GM18505 (cell line): ENCODE measurements at regions not wholly inside any gene's neighbourhood (a gene's known extent, or its start where the extent isn't known, plus 50 kb on each side); places are given as distances from the start of the nearest gene placed in this dataset.

Experiments
- ATAC-seq: cut with Tn5 transposase; IDR thresholded peaks from one replicate; pipeline ENCODE4 v1.9.1; 2021; ENCODE audit not compliant: unreplicated experiment
- POLR2A ChIP-seq: IDR thresholded peaks from 4 replicates; pipeline ENCODE4 v1.6.1; 2011; ENCODE audit warnings: borderline replicate concordance; ENCODE audit not compliant: insufficient read depth, insufficient read length; ENCODE audit errors: extremely low read depth

DNA sequence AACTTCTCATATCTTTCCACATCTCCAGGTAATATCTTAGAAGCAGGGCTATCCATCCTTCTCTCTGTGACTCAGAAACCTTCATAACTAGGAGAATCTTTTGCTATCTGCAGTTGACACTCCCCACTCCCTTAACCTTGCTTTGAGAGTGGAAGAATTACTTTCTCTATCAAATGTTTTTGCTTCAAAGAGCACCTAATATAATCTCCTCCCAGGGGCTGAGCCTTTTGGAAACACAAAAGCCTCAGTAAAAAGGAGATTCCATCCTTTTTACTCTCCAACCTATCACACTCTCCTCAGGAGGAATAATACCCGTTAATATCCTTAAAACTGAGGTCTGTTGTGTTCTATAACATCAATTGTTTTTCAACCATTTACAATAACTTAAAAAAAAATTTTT lies 94.9 kb upstream of the DNAJC10 start:
- ATAC-seq = no peak
- no peak for TF ChIP-seq POLR2A

DNA sequence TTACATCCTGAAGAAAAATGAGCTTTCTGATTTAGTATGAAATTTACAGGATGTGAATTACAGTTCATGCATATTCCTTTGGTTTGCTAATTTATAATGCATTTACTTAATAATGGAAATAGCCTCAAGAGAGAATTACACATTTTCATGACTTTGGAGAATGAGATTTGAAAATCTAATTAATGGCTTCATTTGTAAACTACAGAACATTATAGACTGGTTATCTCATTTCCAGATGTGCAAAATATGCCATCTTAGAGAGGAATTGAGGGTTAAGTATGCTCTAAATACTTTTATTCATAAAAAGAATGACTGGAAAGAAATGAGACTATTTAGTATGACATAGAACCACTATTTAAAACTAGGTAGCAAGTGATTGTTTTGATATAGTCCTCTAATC lies 94.2 kb upstream of the DNAJC10 start:
- no peak for ATAC-seq
- TF ChIP-seq POLR2A = no peak

DNA sequence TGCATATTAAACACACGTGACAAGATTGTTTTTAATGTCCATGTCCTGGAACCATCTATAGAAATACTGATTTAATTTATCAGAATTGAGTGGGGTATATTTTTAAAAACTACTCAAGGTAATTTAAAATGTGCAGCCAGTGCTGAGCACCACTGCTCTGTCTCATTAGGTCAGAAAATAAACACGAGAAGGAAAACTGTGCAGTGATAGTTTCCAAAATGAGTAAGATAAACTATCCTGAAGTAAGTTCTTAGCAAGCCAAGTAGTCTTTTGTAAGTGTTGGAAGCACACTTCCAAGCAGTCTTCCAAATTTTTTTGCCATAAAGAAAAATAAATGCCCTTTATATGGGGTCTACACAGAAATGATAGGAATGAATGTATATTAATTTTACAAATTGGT lies 93.8 kb upstream of the DNAJC10 start:
- no peak for ATAC-seq
- TF ChIP-seq POLR2A = no peak

DNA sequence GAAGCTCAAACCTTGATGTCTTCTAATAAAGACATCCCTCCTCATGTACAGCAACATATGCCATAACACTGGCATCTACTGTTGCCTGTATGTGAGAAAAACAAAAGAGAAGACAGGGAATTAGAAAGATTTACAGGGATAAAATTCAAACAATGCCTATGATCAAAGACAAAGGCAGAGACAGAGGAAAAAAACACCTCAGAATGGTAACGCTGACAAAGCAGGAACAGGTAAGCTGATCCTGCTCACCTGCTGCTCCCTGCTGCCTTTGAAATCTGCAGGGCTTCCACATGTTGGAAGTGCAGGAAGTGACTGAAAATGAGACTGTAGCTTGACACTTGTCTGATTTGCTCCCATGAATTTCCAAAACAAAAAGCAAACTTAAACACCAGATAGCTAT lies 90.2 kb upstream of the DNAJC10 start:
- TF ChIP-seq POLR2A = no peak
- no peak for ATAC-seq

DNA sequence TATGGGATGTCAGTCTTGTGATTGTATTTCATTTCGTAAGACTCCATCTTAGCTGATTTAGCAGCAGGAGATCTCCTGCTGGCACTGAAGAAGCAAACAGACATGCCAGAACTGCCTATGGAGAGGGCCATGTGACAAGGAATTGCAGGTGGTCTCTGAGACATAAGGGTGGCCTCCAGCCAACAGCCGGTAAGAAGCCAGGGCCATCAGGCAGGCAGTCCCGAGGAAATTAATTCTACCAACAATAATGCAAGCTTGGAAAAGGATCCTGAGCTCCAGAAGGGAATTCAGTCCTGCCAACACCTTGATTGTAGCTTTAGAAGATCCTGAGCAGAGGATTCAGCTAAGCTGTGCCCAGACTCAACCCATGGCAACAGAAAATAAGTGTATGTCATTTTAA lies 87.1 kb upstream of the DNAJC10 start:
- no peak for ATAC-seq

DNA sequence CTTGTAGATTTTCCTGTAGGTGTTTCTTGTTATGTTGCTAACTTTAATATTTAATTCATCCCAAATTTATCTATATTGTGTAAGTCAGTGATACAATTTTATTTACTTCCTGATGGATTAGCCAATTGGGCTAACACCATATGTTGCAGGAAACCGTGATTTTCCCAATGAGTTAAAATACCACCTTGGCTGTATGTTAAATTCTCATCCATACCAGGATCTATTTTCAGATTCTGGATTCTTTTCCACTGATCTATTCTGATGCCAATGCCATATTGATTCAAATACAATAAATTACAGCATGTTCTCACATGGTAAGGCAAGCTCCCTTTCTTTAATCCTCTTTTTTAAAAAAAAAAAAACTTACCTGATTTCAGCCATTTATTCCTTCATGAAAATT lies 85.8 kb upstream of the DNAJC10 start:
- TF ChIP-seq POLR2A = no peak
- no peak for ATAC-seq

More for the DNA sequence above, 87.1 kb upstream of the DNAJC10 start:
- TF ChIP-seq POLR2A = no peak

DNA sequence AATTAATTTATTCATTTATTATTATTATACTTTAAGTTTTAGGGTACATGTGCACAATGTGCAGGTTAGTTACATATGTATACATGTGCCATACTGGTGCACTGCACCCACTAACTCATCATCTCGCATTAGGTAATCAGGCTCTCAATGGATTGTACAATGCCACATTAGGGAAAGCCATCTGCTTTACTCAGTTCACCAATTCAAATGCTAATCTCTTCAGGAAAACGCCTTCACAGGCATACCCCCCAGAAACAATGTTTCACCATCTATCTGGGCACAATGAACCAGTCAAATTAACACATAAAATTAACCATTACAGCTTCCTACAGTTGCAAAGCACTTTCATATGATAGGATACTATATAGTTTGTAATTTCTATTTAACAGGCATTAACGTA lies 84.8 kb upstream of the DNAJC10 start:
- no peak for TF ChIP-seq POLR2A
- ATAC-seq = no peak

DNA sequence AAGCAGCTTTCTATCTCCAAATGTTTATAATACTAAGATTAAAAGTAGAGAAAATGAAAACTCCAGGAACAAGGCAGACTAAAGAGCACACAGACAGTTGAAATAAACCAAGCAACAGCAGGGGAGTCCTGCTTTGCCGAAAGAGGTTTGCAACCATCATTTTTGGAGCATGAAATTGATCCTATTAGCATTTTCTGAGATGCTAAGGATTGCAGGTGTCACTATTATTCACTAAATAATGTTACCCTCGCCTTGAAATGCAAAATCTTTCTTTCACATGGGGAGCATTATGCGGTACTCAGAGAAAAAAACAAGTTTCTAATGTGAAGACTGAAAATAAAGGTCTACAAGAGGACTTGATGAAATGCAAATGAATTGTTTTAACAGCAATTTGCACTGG lies 81.7 kb upstream of the DNAJC10 start:
- ATAC-seq = no peak
- TF ChIP-seq POLR2A = no peak

DNA sequence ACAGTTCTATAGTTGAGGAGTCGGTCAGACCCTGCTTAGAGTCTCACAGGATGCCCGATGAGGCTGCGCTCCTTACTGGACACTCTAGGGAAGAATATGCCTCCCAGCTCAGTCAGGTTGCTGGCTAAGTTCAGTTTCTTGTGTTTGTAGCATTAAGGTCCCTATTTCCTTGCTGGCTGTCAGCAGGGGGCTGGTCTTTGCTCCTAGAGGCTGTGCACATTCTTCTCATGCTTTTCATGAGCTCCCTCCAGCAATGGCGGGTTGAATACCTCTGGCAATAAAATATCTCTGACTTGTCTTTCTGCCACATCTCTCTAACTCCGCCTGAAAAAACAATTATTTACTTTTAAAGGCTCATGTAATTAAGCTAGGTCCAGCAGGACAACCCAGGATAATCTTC lies 79.4 kb upstream of the DNAJC10 start:
- no peak for TF ChIP-seq POLR2A
- no peak for ATAC-seq

DNA sequence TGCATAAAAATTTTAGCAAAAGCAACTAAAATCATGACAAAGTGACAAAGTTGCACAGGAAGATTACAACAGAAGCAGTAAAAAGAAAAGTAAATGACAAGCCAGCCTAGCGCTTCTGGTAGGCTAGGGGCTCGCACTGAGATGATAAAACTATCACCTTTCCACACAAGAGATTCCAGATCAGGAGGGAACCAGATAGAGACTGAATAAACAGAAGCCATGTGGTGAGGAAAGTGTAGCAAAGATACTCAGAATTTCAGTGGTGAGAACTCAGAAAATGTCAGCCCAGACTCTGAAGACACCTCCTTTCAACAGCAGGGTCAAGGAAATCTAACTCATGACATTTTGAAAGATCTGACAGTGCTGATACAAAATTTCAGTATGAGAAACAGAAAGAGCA lies 77.4 kb upstream of the DNAJC10 start:
- no peak for TF ChIP-seq POLR2A
- no peak for ATAC-seq

DNA sequence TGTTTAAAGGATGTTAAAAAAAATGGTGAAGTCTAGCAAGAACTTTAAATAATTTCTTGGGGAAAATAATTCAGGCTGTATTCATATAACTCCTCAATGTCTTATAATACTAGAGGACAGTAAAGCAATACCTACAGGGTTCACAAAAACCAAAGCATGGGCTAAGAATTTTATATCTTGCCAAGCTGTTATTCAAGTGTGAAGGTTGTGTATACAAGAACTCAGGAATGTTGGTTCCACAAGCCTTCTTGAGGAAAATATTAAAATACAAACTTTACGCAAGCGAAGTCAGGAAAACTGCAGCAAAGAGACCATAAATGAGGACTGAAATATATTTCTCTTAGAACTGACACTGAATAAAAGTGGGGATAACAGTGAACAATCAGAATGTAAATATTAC lies 76.1 kb upstream of the DNAJC10 start:
- no peak for ATAC-seq
- no peak for TF ChIP-seq POLR2A

DNA sequence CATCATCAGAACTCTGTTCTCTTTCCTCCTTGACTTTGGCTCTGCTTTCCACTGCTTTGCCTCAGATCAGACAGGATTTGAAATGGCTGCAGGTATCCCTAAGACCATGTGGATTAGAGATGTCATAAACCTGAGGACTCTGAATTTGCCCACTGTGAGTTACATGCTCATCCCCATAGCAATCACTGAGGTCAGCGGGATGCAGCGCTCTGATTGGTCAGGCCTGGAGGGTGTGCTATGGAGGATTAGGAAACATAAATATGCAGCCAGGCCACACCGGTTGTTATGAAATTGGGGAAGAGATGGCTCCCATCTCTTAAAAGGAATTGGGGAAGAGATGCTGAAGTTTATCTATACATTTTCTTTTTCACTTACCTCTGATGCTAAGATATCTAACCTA lies 73.7 kb upstream of the DNAJC10 start:
- no peak for TF ChIP-seq POLR2A
- peak; percentile 100 for ATAC-seq

DNA sequence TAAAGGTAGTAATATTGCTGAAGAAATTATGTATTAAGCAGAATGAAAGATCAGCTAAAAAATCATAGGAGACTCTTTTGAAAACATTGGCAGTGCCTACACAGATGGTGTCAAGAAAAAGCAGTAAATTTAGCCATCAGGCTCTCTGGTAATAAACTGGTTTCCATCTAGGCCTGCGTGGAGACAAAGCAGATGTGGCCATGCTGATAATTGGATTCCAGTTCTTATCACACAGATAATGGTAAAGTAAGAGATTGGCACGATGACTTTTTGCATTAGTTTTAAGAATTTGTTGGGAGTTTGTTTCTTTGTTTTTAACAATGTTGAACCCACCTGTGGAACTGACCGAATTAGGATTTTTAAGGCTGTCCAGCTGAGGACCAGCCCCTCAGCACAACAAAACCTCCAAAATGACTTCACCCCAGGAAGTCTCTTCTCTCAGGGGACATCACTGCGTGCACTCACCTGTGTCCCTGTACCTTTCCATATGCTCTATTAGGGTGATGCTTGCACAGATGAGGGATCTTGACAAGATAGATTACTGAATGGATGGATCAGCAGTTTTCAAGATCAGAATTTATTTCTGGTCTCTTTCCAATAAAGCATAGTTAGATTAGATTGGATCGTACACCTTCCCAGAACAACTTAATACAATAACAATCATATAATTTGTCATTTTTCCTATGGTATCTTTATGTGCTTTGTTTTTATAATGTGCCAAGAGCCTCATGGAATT lies 69.1 kb upstream of the DNAJC10 start:
- ATAC-seq = no peak

DNA sequence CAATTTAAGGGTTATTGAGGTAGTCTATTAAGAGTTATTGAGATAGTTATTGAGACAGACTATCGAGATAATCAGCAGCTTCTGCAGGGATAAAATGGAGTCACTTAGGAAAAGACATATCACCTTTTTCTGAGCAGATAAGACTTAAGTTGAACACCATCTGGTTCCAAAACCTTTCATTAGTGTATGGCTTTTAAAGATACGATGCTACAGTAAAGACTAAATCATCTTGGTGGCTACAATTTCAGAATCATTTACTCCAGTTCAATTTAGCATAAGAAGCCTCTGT lies 68.6 kb upstream of the DNAJC10 start:
- ATAC-seq = no peak
- TF ChIP-seq POLR2A = no peak

More for the DNA sequence above, 69.1 kb upstream of the DNAJC10 start:
- no peak for TF ChIP-seq POLR2A

DNA sequence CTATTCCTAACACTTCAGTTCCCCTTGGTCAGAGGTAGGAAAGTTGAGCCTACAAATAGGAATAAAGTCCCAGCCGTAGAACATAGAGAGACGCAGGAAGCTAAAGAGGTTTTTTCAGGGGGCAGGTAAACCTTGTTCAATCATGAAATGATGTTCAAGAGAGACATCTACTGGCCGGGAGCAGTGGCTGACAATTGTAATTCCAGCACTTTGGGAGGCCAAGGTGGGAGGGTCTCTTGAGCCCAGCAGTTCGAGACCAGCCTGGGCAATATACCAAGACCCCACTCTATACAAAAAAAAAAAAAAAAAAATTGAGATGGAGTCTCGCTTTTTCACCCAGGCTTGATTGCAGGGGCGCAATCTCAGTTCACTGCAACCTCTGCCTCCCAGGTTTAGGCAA lies 66.7 kb upstream of the DNAJC10 start:
- TF ChIP-seq POLR2A = no peak
- peak; percentile 69 for ATAC-seq
